T-helper 17 cell (primary cell): ENCODE measurements at regions not wholly inside any gene's neighbourhood (a gene's known extent, or its start where the extent isn't known, plus 50 kb on each side); places are given as distances from the start of the nearest gene placed in this dataset.
"Not testable (repeated sequence)": the region's sequence is repeated elsewhere in the genome, so short reads cannot be mapped to it uniquely, and the experiment has no call there.

Source experiments
- ATAC-seq: fragments of 150-1000 bp; cut with Tn5 transposase; 2 replicates; pipeline ENCODE4 v1.10.0; 2021; ENCODE audit warnings: mild to moderate bottlenecking, moderate library complexity
- DNase-seq, 3 donors: peaks; one replicate each; pipeline versions ENCODE4 v3.0.0 to v3.0.0-alpha.2; 2020 to 2021
- H3K9me3 ChIP-seq: one replicate; pipeline ENCODE4 v1.7.0; 2013; ENCODE audit warnings: low read length, mild to moderate bottlenecking; ENCODE audit not compliant: control insufficient read depth, poor library complexity, severe bottlenecking
- H3K27ac Mint-ChIP-seq: one replicate; pipeline ENCODE4 v1.8.0; 2022; ENCODE audit warnings: mild to moderate bottlenecking, moderate library complexity, mixed read lengths
- H3K27me3 Mint-ChIP-seq: one replicate; pipeline ENCODE4 v1.8.0; 2022; ENCODE audit warnings: mixed read lengths
- H3K36me3 Mint-ChIP-seq: one replicate; pipeline ENCODE4 v1.8.0; 2022; ENCODE audit warnings: low read depth, mixed read lengths
- H3K4me1 Mint-ChIP-seq: one replicate; pipeline ENCODE4 v1.8.0; 2022; ENCODE audit warnings: mild to moderate bottlenecking, mixed read lengths
- H3K4me3 Mint-ChIP-seq: one replicate; pipeline ENCODE4 v1.8.0; 2022; ENCODE audit warnings: mild to moderate bottlenecking, moderate library complexity, mixed read lengths

DNA sequence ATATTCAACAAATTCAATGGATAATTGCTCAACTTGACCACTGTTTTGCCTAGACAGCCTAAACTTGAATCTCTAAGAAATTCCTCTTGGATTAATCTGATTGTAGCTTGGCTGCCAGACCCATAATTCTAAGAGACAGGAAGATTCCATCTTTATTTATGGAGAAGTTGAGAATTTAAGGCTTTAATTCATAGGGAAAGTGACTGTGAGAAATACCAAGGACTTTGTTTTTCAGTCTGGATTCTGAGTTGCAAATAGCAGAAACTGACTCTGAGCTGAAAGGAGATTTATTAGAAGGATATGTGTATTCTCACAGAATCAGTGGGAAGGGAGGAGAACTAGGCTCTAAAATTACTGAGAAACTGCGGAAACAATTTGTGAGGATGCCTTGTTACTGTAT, 195.7 kb downstream of the OXSM start:
- DNase-seq = no peak
- H3K27me3 Mint-ChIP-seq = no peaks in the 10 kb centered on the region
- no peak overlapping the region for H3K4me3 Mint-ChIP-seq
- no peak for ATAC-seq
- H3K9me3 ChIP-seq = no peaks in the 10 kb centered on the region
- no peak overlapping the region for H3K27ac Mint-ChIP-seq
- no peaks in the 10 kb centered on the region for H3K36me3 Mint-ChIP-seq
- H3K4me1 Mint-ChIP-seq = no peaks in the 10 kb centered on the region

DNA sequence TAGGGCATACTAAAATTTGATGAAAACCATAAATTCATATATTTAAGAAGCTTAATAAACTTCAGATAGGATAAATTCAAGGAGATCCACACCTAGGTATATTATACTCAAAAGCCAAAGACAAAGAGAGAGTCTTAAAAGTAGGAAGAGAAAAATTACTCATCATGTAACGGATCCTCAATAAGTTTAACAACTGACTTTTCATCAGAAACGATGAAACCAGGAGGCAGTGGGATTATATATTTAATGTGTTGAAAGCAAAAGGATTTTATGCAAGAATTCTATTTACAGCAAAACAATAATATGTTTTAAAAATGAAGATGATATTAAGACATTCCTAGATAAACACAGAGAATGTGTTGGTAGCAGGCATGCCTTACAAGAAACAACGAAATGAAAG, 202.7 kb downstream of the OXSM start:
- Mint-ChIP-seq H3K27me3 (no peaks in the 10 kb centered on the region), H3K36me3 (no peaks in the 10 kb centered on the region), H3K4me3 (no peak overlapping the region), H3K4me1 (no peaks in the 10 kb centered on the region), H3K27ac (no peak overlapping the region)
- no peak for DNase-seq
- H3K9me3 ChIP-seq = no peaks in the 10 kb centered on the region
- ATAC-seq = no peak

DNA sequence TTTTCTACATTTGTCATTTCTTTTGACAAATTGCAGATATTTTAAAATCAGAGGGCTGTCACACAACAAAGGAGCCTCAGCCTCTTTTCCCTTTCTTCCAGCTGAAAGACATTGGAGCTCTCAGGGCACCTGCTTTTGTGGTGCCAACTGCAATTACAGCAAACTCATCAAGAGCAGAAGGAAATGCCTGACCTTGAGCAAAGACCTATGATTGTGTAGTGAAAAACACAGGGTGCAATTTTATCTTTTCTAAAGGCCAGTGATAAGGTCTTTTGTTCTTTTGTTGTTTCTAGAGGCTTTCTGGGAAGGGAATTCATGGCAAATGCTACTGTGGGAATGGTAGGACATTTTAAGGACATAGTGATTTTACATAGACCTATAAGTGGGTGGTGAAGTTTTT, 214.3 kb downstream of the OXSM start:
- no peak for DNase-seq
- no peaks in the 10 kb centered on the region for H3K4me1 Mint-ChIP-seq
- no peaks in the 10 kb centered on the region for H3K27me3 Mint-ChIP-seq
- H3K9me3 ChIP-seq = no peaks in the 10 kb centered on the region
- no peak for ATAC-seq
- H3K27ac Mint-ChIP-seq = no peak overlapping the region
- no peaks in the 10 kb centered on the region for H3K36me3 Mint-ChIP-seq
- H3K4me3 Mint-ChIP-seq = no peak overlapping the region

- no peaks in the 10 kb centered on the region for H3K27me3 Mint-ChIP-seq
- H3K36me3 Mint-ChIP-seq = no peaks in the 10 kb centered on the region
- no peaks in the 10 kb centered on the region for H3K4me1 Mint-ChIP-seq
- H3K9me3 ChIP-seq = no peaks in the 10 kb centered on the region
- DNase-seq (no peak), ATAC-seq (no peak)
- H3K4me3 Mint-ChIP-seq = no peak overlapping the region
- no peak overlapping the region for H3K27ac Mint-ChIP-seq
These were observed 221.4 kb downstream of the OXSM start for GRCh38 chr3:26011276-26011675.

DNA sequence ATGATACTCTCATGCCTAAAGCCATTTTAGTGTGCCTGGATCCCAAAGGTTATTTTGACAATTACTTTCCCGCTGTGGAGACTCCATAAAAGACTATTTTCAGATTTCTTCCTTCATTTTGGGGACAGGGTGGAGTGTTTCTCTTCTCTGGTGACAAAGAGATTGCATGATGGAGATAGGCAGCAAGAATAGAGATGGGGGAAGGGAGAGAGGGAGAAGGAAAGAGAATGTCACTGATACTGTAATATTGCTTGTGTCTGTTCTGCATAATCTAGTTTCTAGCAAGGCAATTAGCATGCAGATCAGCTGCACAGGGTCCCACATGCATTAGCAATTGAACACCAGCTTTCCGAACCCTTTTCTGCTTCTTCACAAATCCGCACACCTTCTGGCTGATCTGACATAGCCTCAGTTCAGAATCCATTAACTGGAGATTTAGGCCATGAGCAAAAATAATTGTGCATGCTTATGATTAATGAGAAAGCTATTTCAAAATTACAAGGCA, 222.4 kb downstream of the OXSM start:
- Mint-ChIP-seq H3K4me1 (no peaks in the 10 kb centered on the region), H3K36me3 (no peaks in the 10 kb centered on the region), H3K4me3 (no peak overlapping the region), H3K27ac (no peak overlapping the region), H3K27me3 (no peaks in the 10 kb centered on the region)
- DNase-seq = no peak
- ATAC-seq = no peak
- no peaks in the 10 kb centered on the region for H3K9me3 ChIP-seq

GRCh38 chr3:26015752-26016151, 225.9 kb downstream of the OXSM start:
- H3K27ac Mint-ChIP-seq = no peak overlapping the region
- H3K9me3 ChIP-seq = no peaks in the 10 kb centered on the region
- ATAC-seq = no peak
- H3K4me3 Mint-ChIP-seq = no peak overlapping the region
- H3K27me3 Mint-ChIP-seq = no peaks in the 10 kb centered on the region
- DNase-seq = no peak
- no peaks in the 10 kb centered on the region for H3K4me1 Mint-ChIP-seq
- no peaks in the 10 kb centered on the region for H3K36me3 Mint-ChIP-seq

DNA sequence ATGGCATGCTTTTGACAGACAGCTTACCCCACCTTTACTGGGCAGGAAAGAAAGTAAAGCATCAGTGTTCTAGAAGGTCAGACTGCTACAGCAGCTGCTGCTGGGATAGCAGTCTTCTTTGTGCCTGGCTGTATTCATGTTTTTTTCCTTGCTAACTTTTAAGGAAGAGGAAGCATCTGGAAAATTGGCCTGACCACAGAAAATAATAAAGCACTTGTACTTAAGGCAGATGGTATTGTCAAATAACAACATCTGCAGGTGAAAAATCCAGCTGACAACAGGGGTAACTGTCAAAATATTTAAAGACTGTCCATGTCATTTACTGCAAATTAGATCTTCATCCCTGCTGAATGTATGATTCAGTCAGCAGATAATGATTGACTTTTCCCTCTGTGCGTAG, 229.0 kb downstream of the OXSM start:
- Mint-ChIP-seq H3K27me3 (no peaks in the 10 kb centered on the region), H3K27ac (no peak overlapping the region), H3K36me3 (no peaks in the 10 kb centered on the region), H3K4me1 (no peaks in the 10 kb centered on the region), H3K4me3 (no peak overlapping the region)
- H3K9me3 ChIP-seq = no peaks in the 10 kb centered on the region
- no peak for ATAC-seq
- DNase-seq = no peak

DNA sequence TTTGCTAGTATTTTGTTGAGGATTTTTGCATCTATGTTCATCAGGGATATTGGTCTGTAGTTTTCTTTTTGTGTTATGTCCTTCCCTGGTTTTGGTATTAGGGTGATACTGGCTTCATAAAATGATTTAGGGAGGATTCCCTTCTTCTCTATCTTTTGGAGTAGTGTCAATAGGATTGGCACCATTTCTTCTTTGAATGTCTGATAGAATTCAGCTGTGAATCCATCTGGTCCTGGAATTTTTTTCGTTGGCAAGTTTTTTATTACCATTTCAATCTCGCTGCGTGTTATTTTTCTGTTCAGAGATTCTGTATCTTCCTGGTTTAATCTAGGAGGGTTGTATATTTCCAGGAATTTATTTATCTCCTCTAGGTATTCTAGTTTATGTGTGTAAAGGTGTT, 234.3 kb downstream of the OXSM start:
- H3K27me3 Mint-ChIP-seq, DNase-seq, H3K4me1 Mint-ChIP-seq, H3K9me3 ChIP-seq, ATAC-seq, H3K36me3 Mint-ChIP-seq, H3K27ac Mint-ChIP-seq, H3K4me3 Mint-ChIP-seq: not testable (repeated sequence)

DNA sequence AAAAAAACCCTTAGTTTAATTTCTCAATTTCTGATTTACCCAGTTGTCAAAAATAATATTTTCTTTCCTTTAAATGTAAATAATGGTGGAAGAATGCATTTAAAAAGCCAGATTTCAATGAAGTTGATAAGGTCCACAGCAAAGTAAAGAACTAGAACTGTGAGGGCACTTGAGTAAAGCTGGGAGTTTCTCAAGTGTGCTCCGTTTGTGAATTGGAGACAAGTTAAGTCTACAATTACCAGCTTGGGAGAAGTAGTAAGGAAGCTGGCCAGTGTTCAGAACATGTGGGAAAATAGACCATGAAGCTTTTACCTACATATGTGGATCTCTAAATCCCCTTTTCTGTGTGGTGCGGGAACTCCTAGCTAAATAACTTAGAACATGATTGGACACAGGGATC, 239.4 kb downstream of the OXSM start:
- Mint-ChIP-seq H3K27ac (no peak overlapping the region), H3K4me3 (no peak overlapping the region), H3K4me1 (no peaks in the 10 kb centered on the region), H3K36me3 (no peaks in the 10 kb centered on the region), H3K27me3 (no peaks in the 10 kb centered on the region)
- DNase-seq = no peak
- ATAC-seq = no peak
- H3K9me3 ChIP-seq = no peaks in the 10 kb centered on the region

- not testable (repeated sequence) for H3K36me3 Mint-ChIP-seq, H3K27ac Mint-ChIP-seq, H3K4me1 Mint-ChIP-seq, H3K4me3 Mint-ChIP-seq, ATAC-seq, DNase-seq, H3K9me3 ChIP-seq, H3K27me3 Mint-ChIP-seq
These were observed 252.2 kb downstream of the OXSM start for GRCh38 chr3:26042126-26042525.

GRCh38 chr3:26049951-26050350, 260.1 kb downstream of the OXSM start:
- ATAC-seq (no peak), DNase-seq (no peak)
- Mint-ChIP-seq H3K4me1 (no peaks in the 10 kb centered on the region), H3K4me3 (no peak overlapping the region), H3K36me3 (peaks cover 2% of the 10 kb centered on the region), H3K27ac (no peak overlapping the region), H3K27me3 (no peaks in the 10 kb centered on the region)
- no peaks in the 10 kb centered on the region for H3K9me3 ChIP-seq

DNA sequence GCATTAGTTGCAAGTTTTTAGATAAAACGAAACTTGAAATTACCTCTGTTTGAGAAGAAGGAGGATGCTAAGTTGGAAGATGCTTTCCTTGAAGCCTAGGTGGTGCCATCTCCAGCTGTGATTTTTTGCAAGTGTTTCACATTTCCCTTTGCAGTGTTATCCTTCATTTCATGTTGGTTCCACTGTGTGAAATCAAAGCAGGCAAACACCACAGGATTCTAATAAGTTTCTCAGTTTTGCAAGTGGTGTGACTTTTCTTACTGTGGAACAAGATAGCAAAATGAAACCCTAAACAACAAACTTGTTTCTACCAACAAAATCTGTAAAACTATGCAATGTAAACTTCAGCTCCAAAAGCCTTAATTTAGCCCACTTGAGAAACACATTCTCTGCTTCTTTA, 260.9 kb downstream of the OXSM start:
- H3K9me3 ChIP-seq = no peaks in the 10 kb centered on the region
- H3K27ac Mint-ChIP-seq = no peak overlapping the region
- peaks cover 2% of the 10 kb centered on the region for H3K36me3 Mint-ChIP-seq
- no peaks in the 10 kb centered on the region for H3K4me1 Mint-ChIP-seq
- H3K27me3 Mint-ChIP-seq = no peaks in the 10 kb centered on the region
- DNase-seq = no peak
- ATAC-seq = no peak
- no peak overlapping the region for H3K4me3 Mint-ChIP-seq

DNA sequence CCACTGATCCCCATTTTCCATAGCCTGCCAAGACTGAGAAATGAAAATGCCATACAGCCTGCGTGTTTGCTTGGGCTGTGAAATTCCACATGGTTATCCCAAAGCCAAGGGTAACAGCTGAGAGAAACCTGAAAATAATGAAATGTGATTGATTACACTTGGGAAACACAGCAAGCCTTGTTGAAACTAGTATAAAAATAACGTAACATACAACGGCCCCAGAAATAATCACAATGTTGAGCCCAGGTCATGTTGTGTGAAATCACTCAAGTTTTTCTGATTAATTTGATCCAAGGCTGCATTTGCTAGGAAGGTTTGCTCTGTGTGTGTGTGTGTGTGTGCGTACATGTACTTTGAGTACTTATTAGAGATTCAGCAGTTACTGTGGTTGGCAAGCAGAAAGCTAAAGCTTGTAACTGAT, 269.0 kb downstream of the OXSM start:
- H3K36me3 Mint-ChIP-seq = no peaks in the 10 kb centered on the region
- no peaks in the 10 kb centered on the region for H3K9me3 ChIP-seq
- DNase-seq (no peak), ATAC-seq (no peak)
- no peak overlapping the region for H3K27ac Mint-ChIP-seq
- no peak overlapping the region for H3K4me3 Mint-ChIP-seq
- no peaks in the 10 kb centered on the region for H3K27me3 Mint-ChIP-seq
- H3K4me1 Mint-ChIP-seq = no peaks in the 10 kb centered on the region

- DNase-seq (no peak), ATAC-seq (no peak)
- no peaks in the 10 kb centered on the region for H3K9me3 ChIP-seq
- H3K27ac Mint-ChIP-seq = no peak overlapping the region
- no peaks in the 10 kb centered on the region for H3K4me1 Mint-ChIP-seq
- H3K36me3 Mint-ChIP-seq = no peaks in the 10 kb centered on the region
- H3K27me3 Mint-ChIP-seq = no peaks in the 10 kb centered on the region
- H3K4me3 Mint-ChIP-seq = no peak overlapping the region
These were observed 272.1 kb downstream of the OXSM start for GRCh38 chr3:26061947-26062346.

- Mint-ChIP-seq H3K36me3 (no peaks in the 10 kb centered on the region), H3K27ac (no peak overlapping the region), H3K4me1 (no peaks in the 10 kb centered on the region), H3K27me3 (no peaks in the 10 kb centered on the region), H3K4me3 (no peak overlapping the region)
- H3K9me3 ChIP-seq = no peaks in the 10 kb centered on the region
- no peak for DNase-seq
- no peak for ATAC-seq
These were observed 274.4 kb downstream of the OXSM start for GRCh38 chr3:26064297-26064696.
